ENCODE measurements at regions not wholly inside any gene's neighbourhood (a gene's known extent, or its start where the extent isn't known, plus 50 kb on each side); places are given as distances from the start of the nearest gene placed in this dataset.
A peak's percentile ranks its signal among the peaks of the same experiment; 100 is the strongest.
"Not testable (repeated sequence)": the region's sequence is repeated elsewhere in the genome, so short reads cannot be mapped to it uniquely, and the experiment has no call there.

- not testable (repeated sequence) for H3K27me3 ChIP-seq; H3K9me3 ChIP-seq; H3K36me3 ChIP-seq; H3K4me1 ChIP-seq; H3K27ac ChIP-seq; DNase-seq (ENCODE audit: low spot score in 2 of 2); H3K4me3 ChIP-seq
- 11% methylated on average over 1 of the region's 4 CpGs for WGBS
Measured at GRCh38 chr1:120640261-120641013, 83.3 kb upstream of the NBPF26 start.

GRCh38 chr1:120641014-120641302, 82.8 kb upstream of the NBPF26 start:
- not testable (repeated sequence) for H3K27ac ChIP-seq

GRCh38 chr1:120647182-120647581, 76.6 kb upstream of the NBPF26 start:
- H3K4me1 ChIP-seq; H3K36me3 ChIP-seq; H3K4me3 ChIP-seq; DNase-seq (ENCODE audit: low spot score in 2 of 2); H3K27me3 ChIP-seq; H3K27ac ChIP-seq; H3K9me3 ChIP-seq: not testable (repeated sequence)
- no CpG with 5 or more reads among the region's 2 CpGs for WGBS

More at GRCh38 chr1:120641014-120641302, 82.8 kb upstream of the NBPF26 start:
- not testable (repeated sequence) for DNase-seq (ENCODE audit: low spot score in 2 of 2); H3K27me3 ChIP-seq; H3K9me3 ChIP-seq; H3K36me3 ChIP-seq; H3K4me3 ChIP-seq; H3K4me1 ChIP-seq
- WGBS = no CpG with 5 or more reads among the region's 3 CpGs

- whole genome bisulfite sequencing = no CpG with 5 or more reads among the region's 7 CpGs
- not testable (repeated sequence) for H3K4me3 ChIP-seq; H3K27me3 ChIP-seq; H3K4me1 ChIP-seq; DNase-seq (ENCODE audit: low spot score in 2 of 2); H3K36me3 ChIP-seq; H3K27ac ChIP-seq; H3K9me3 ChIP-seq
Measured at GRCh38 chr1:120648915-120649623, 74.7 kb upstream of the NBPF26 start.

GRCh38 chr1:120649730-120650129, 74.0 kb upstream of the NBPF26 start:
- not testable (repeated sequence) for H3K27me3 ChIP-seq; H3K4me3 ChIP-seq; H3K4me1 ChIP-seq; H3K36me3 ChIP-seq; H3K27ac ChIP-seq; DNase-seq (ENCODE audit: low spot score in 2 of 2); H3K9me3 ChIP-seq
- WGBS = no CpG with 5 or more reads among the region's 2 CpGs

- not testable (repeated sequence) for H3K27me3 ChIP-seq; DNase-seq (ENCODE audit: low spot score in 2 of 2); H3K4me3 ChIP-seq; H3K36me3 ChIP-seq; H3K4me1 ChIP-seq; H3K27ac ChIP-seq; H3K9me3 ChIP-seq
- WGBS = 23% methylated on average over 1 of the region's 6 CpGs
Measured at GRCh38 chr1:120654114-120654513, 69.6 kb upstream of the NBPF26 start.

- not testable (repeated sequence) for H3K4me1 ChIP-seq; H3K27me3 ChIP-seq; H3K36me3 ChIP-seq; H3K4me3 ChIP-seq; H3K27ac ChIP-seq; DNase-seq (ENCODE audit: low spot score in 2 of 2); H3K9me3 ChIP-seq
- no CpG with 5 or more reads among the region's 8 CpGs for WGBS
Measured at GRCh38 chr1:120655394-120655793, 68.4 kb upstream of the NBPF26 start.

GRCh38 chr1:120656116-120656515, 67.6 kb upstream of the NBPF26 start:
- H3K27me3 ChIP-seq; H3K4me3 ChIP-seq; H3K9me3 ChIP-seq; H3K36me3 ChIP-seq; H3K27ac ChIP-seq; H3K4me1 ChIP-seq; DNase-seq (ENCODE audit: low spot score in 2 of 2): not testable (repeated sequence)
- WGBS = no CpG with 5 or more reads among the region's 5 CpGs

GRCh38 chr1:120657804-120658203, 65.9 kb upstream of the NBPF26 start:
- not testable (repeated sequence) for H3K4me3 ChIP-seq; H3K4me1 ChIP-seq; DNase-seq (ENCODE audit: low spot score in 2 of 2); H3K27ac ChIP-seq; H3K9me3 ChIP-seq; H3K36me3 ChIP-seq; H3K27me3 ChIP-seq
- no CpG with 5 or more reads among the region's 2 CpGs for WGBS

- H3K27me3 ChIP-seq; H3K4me1 ChIP-seq; DNase-seq (ENCODE audit: low spot score in 2 of 2); H3K9me3 ChIP-seq; H3K36me3 ChIP-seq; H3K4me3 ChIP-seq; H3K27ac ChIP-seq: not testable (repeated sequence)
Measured at GRCh38 chr1:120658622-120659021, 65.1 kb upstream of the NBPF26 start.

GRCh38 chr1:120659133-120659532, 64.6 kb upstream of the NBPF26 start:
- not testable (repeated sequence) for H3K27me3 ChIP-seq; H3K4me3 ChIP-seq; H3K36me3 ChIP-seq; H3K4me1 ChIP-seq; DNase-seq (ENCODE audit: low spot score in 2 of 2); H3K27ac ChIP-seq; H3K9me3 ChIP-seq
- no CpG with 5 or more reads among the region's 2 CpGs for WGBS

GRCh38 chr1:120664376-120665249, 59.1 kb upstream of the NBPF26 start:
- DNase-seq (ENCODE audit: low spot score in 2 of 2); H3K36me3 ChIP-seq; H3K9me3 ChIP-seq; H3K27me3 ChIP-seq; H3K27ac ChIP-seq; H3K4me1 ChIP-seq: not testable (repeated sequence)
- 76% methylated on average over 2 of the region's 22 CpGs for WGBS
- peak overlapping the region; percentile 12 for H3K4me3 ChIP-seq

- not testable (repeated sequence) for DNase-seq (ENCODE audit: low spot score in 2 of 2); H3K36me3 ChIP-seq; H3K4me1 ChIP-seq; H3K27me3 ChIP-seq; H3K27ac ChIP-seq; H3K9me3 ChIP-seq
- WGBS = no CpG with 5 or more reads among the region's 33 CpGs
- peak overlapping the region; percentile 12 for H3K4me3 ChIP-seq
Measured at GRCh38 chr1:120665250-120665577, 58.5 kb upstream of the NBPF26 start.

- not testable (repeated sequence) for H3K4me1 ChIP-seq; H3K36me3 ChIP-seq; H3K9me3 ChIP-seq; H3K27ac ChIP-seq; H3K4me3 ChIP-seq; H3K27me3 ChIP-seq; DNase-seq (ENCODE audit: low spot score in 2 of 2)
- WGBS = no CpG with 5 or more reads among the region's 1 CpG
Measured at GRCh38 chr1:120668187-120668586, 55.6 kb upstream of the NBPF26 start.

All from suprapubic skin (tissue), 4 donors.